Kidney (tissue), 13 donors: ENCODE measurements at regions not wholly inside any gene's neighbourhood (a gene's known extent, or its start where the extent isn't known, plus 50 kb on each side); places are given as distances from the start of the nearest gene placed in this dataset.
"Not testable (repeated sequence)": the region's sequence is repeated elsewhere in the genome, so short reads cannot be mapped to it uniquely, and the experiment has no call there.

ENCODE experiments used
- DNase-seq, 5 donors: peaks; one replicate each; pipeline ENCODE4 v3.0.0-alpha.2; 2013 to 2020
- FAIRE-seq: peaks from 2 replicates; lab custom pipeline; 2012; peaks lifted over from hg19 to GRCh38; lab: Jason Lieb, UNC
- H3K27ac ChIP-seq, 2 donors: one replicate each; pipeline ENCODE4 v1.7.0; 2013; ENCODE audit warnings: low read depth in 2 of 2, low read length in 2 of 2, inconsistent platforms in 1 of 2
- H3K27me3 ChIP-seq: one replicate; pipeline ENCODE4 v1.7.1; 2013; ENCODE audit warnings: low read length, inconsistent platforms; ENCODE audit not compliant: control insufficient read depth, insufficient read depth
- H3K36me3 ChIP-seq, 3 donors: one replicate each; pipeline versions ENCODE4 v1.7.0 to v1.7.1; 2013; ENCODE audit warnings: low read length in 3 of 3, control low read depth in 1 of 3, inconsistent platforms in 1 of 3; ENCODE audit not compliant: insufficient read depth in 3 of 3, control insufficient read depth in 2 of 3
- H3K4me1 ChIP-seq, 3 donors: one replicate each; pipeline versions ENCODE4 v1.7.0 to v1.7.1; 2013; ENCODE audit warnings: low read length in 3 of 3, inconsistent platforms in 1 of 3, low read depth in 1 of 3; ENCODE audit not compliant: control insufficient read depth in 2 of 3, insufficient read depth in 2 of 3
- H3K4me3 ChIP-seq, 3 donors: one replicate each; pipeline versions ENCODE4 v1.7.0 to v1.8.1; 2013; ENCODE audit warnings: low read length in 3 of 3, control low read depth in 1 of 3, inconsistent platforms in 1 of 3
- H3K9ac ChIP-seq, 3 donors: one replicate each; pipeline versions ENCODE4 v1.7.0 to v1.7.1; 2013; ENCODE audit warnings: low read length in 3 of 3, control low read depth in 1 of 3, inconsistent platforms in 1 of 3
- H3K9me3 ChIP-seq, 3 donors: one replicate each; pipeline versions ENCODE4 v1.7.0 to v1.7.1; 2013; ENCODE audit warnings: low read length in 3 of 3, control low read depth in 1 of 3, inconsistent platforms in 1 of 3; ENCODE audit not compliant: control insufficient read depth in 2 of 3, insufficient read depth in 1 of 3
- intact Hi-C: fragments of 100-400 bp; cut with DNase I; formaldehyde crosslinking; loops from one replicate; pipeline ENCODE4 v1.11.1; 2022
- TF ChIP-seq, protein P1 (sequence below): IDR thresholded peaks from 3 replicates; pipeline ENCODE4 v1.5.1; 2012; ENCODE audit warnings: mild to moderate bottlenecking, moderate library complexity, borderline replicate concordance; ENCODE audit not compliant: insufficient read depth; ENCODE audit errors: extremely low read depth
- donor health status: control.
- donor health status: control.
- donor health status: control.
- donor health status: control.
- donor health status: control.
- donor health status: DM: yes; HTN: yes; CAD: no.
- donor health status: Normal renal cell carcinoma (clear cell type).

DNA sequence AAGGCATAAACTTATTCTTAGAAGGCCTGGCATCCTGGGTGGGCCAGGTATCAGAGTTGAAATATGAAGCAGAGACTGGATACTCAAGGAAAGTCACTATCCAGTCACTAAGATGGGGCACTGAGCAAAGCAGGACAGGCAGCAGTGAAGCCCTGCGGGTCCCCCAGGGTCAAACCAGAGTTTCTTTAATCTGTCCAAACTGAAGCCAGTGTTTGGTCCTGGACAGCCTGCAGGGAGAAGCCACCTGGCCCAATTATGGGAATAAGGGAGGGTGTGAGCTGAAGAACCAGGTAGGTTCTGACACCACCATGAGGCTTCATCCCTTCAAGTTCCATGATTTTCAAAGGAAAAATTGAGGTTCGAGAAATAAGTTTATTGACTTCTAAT, 109.7 kb upstream of the FOXN2 start:
- TF ChIP-seq, protein P1, sequence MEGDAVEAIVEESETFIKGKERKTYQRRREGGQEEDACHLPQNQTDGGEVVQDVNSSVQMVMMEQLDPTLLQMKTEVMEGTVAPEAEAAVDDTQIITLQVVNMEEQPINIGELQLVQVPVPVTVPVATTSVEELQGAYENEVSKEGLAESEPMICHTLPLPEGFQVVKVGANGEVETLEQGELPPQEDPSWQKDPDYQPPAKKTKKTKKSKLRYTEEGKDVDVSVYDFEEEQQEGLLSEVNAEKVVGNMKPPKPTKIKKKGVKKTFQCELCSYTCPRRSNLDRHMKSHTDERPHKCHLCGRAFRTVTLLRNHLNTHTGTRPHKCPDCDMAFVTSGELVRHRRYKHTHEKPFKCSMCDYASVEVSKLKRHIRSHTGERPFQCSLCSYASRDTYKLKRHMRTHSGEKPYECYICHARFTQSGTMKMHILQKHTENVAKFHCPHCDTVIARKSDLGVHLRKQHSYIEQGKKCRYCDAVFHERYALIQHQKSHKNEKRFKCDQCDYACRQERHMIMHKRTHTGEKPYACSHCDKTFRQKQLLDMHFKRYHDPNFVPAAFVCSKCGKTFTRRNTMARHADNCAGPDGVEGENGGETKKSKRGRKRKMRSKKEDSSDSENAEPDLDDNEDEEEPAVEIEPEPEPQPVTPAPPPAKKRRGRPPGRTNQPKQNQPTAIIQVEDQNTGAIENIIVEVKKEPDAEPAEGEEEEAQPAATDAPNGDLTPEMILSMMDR, result no peak
- Histone ChIP-seq H3K36me3 (no peaks in the 10 kb centered on the region), H3K4me3 (no peak overlapping the region), H3K27ac (no peak overlapping the region), H3K9me3 (no peaks in the 10 kb centered on the region), H3K9ac (no peak overlapping the region), H3K27me3 (no peaks in the 10 kb centered on the region), H3K4me1 (no peaks in the 10 kb centered on the region)
- no peak for DNase-seq
- no peak for FAIRE-seq
- intact Hi-C loops, result no loop called here

DNA sequence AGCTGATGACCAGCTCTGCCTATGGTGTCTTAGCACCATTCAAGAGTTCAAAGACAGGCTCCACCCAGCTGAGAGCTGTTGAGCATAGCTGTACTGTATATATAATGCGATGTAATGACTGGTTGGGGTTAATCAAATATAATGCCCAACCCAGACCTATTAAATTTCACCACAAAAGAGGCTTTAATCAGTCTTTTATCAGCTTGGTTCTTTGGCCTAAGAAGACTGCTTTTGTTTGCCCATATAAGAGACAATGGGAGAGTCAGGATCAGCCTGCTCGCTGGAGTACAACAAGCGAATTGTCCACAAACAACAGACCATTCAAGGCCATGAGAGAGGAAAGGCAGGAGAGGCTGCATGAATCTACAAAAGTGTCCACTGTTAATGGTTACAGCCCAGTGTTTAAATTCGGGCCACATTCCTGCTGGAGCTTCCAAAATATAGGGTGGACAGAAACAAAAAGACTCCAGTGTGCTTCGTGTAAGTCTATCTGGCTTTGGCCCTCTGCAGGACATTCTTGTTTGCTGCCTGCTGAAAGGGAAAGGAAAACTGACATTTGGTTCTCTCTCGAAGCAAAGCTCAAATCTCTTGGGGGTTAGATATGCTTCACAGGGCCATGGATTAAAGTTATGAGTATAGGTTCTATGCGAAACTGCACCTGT, 109.2 kb upstream of the FOXN2 start:
- no peak for FAIRE-seq

DNA sequence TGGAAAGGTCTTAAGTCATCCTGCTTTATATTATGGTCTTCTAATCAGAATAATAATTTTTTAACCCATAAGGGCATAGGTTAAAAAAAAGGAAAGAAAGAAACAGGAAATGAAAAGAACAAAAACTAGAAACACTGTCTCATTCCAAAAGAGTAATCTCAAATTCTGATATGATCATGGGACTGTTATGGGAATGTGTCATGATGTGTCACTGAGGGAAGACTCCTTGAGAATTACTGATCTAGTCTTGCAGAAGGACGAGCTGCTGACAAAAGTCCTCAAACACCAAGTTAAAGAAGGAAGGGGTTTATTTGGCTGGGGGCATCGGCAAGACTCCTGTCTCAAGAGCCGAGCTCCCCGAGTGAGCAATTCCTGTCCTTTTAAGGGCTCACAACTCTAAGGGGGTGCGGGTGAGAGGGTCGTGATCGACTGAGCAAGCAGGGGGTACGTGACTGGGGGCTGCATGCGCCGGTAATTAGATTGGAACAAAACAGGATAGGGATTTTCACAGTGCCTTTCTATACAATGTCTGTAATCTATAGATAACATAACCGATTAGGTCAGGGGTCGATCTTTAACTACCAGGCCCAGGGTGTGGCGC, 108.3 kb upstream of the FOXN2 start:
- FAIRE-seq, H3K4me3 ChIP-seq, H3K4me1 ChIP-seq, H3K27me3 ChIP-seq, H3K9ac ChIP-seq, H3K27ac ChIP-seq, intact Hi-C loops, H3K9me3 ChIP-seq, DNase-seq, H3K36me3 ChIP-seq: not testable (repeated sequence)

More for the DNA sequence above, 109.2 kb upstream of the FOXN2 start:
- no peaks in the 10 kb centered on the region for H3K27me3 ChIP-seq
- H3K4me1 ChIP-seq, result no peaks in the 10 kb centered on the region
- no peak overlapping the region for H3K9ac ChIP-seq
- intact Hi-C loops, result no loop called here
- H3K4me3 ChIP-seq, result no peak overlapping the region
- no peaks in the 10 kb centered on the region for H3K36me3 ChIP-seq
- no peak overlapping the region for H3K27ac ChIP-seq
- H3K9me3 ChIP-seq, result no peaks in the 10 kb centered on the region
- TF ChIP-seq, protein P1, result no peak
- DNase-seq, result no peak

DNA sequence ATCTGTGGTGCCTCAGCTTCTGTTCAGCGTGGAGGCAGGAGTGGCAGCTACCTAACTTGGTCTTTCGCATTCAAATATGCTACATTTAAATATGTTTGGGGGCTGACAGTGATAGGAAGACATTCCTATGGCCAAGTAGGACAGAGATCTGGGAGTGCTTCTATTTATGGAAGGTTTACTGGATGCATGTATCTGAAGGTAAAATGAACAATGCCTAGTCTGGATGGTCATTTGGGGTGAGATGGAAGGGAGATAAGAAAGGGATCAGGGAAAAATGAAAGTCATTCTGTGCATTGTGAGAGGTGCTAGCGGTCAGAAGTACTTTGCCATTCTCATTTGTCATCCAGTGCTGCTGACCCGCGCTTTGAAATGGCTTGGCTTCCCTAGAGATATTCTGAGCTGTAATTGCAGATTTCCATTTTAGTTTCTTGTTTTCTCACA, 107.3 kb upstream of the FOXN2 start:
- no peak overlapping the region for H3K9ac ChIP-seq
- H3K4me1 ChIP-seq, result no peaks in the 10 kb centered on the region
- H3K4me3 ChIP-seq, result no peak overlapping the region
- no peaks in the 10 kb centered on the region for H3K9me3 ChIP-seq
- FAIRE-seq (no peak), DNase-seq (no peak)
- no peaks in the 10 kb centered on the region for H3K36me3 ChIP-seq
- no peak overlapping the region for H3K27ac ChIP-seq
- no peaks in the 10 kb centered on the region for H3K27me3 ChIP-seq
- intact Hi-C loops, result no loop called here
- TF ChIP-seq, protein P1, result no peak
